ENCODE measurements at regions not wholly inside any gene's neighbourhood (a gene's known extent, or its start where the extent isn't known, plus 50 kb on each side); places are given as distances from the start of the nearest gene placed in this dataset.
A peak's percentile ranks its signal among the peaks of the same experiment; 100 is the strongest.

- Histone ChIP-seq H3K27me3 (ENCODE audit: insufficient read depth, low read depth, severe bottlenecking) (peaks cover 18% of the 10 kb centered on the region), H3K9me3 (ENCODE audit: severe bottlenecking) (peaks cover 5% of the 10 kb centered on the region), H3K27ac (no peak overlapping the region), H3K36me3 (no peaks in the 10 kb centered on the region), H3K4me3 (ENCODE audit: low read depth, low read length) (no peak overlapping the region)
- TF ChIP-seq CTCF (IDR thresholded peaks at IDR 0.05; ENCODE audit: low read depth, low read length), result no peak
- DNase-seq, result no peak
Measured at GRCh38 chr2:160913323-160913722, 246.9 kb upstream of the TANK start.

GRCh38 chr2:160914217-160914616 is 246.0 kb upstream of the TANK start:
- no peak for DNase-seq
- TF ChIP-seq CTCF (IDR thresholded peaks at IDR 0.05; ENCODE audit: low read depth, low read length), result no peak
- Histone ChIP-seq H3K9me3 (ENCODE audit: severe bottlenecking) (peaks cover 5% of the 10 kb centered on the region), H3K36me3 (no peaks in the 10 kb centered on the region), H3K27me3 (ENCODE audit: insufficient read depth, low read depth, severe bottlenecking) (peaks cover 23% of the 10 kb centered on the region), H3K4me3 (ENCODE audit: low read depth, low read length) (no peak overlapping the region), H3K27ac (no peak overlapping the region)

- Histone ChIP-seq H3K27ac (no peak overlapping the region), H3K36me3 (no peaks in the 10 kb centered on the region), H3K27me3 (ENCODE audit: insufficient read depth, low read depth, severe bottlenecking) (peaks cover 23% of the 10 kb centered on the region), H3K4me3 (ENCODE audit: low read depth, low read length) (no peak overlapping the region), H3K9me3 (ENCODE audit: severe bottlenecking) (peaks cover 5% of the 10 kb centered on the region)
- TF ChIP-seq CTCF (IDR thresholded peaks at IDR 0.05; ENCODE audit: low read depth, low read length), result no peak
- no peak for DNase-seq
Measured at GRCh38 chr2:160916300-160916699, 243.9 kb upstream of the TANK start.

- Histone ChIP-seq H3K27me3 (ENCODE audit: insufficient read depth, low read depth, severe bottlenecking) (peaks cover 23% of the 10 kb centered on the region), H3K36me3 (no peaks in the 10 kb centered on the region), H3K4me3 (ENCODE audit: low read depth, low read length) (no peak overlapping the region), H3K27ac (no peak overlapping the region), H3K9me3 (ENCODE audit: severe bottlenecking) (peaks cover 5% of the 10 kb centered on the region)
- TF ChIP-seq CTCF (IDR thresholded peaks at IDR 0.05; ENCODE audit: low read depth, low read length), result no peak
- no peak for DNase-seq
Measured at GRCh38 chr2:160917850-160918249, 242.4 kb upstream of the TANK start.

GRCh38 chr2:160918258-160918657 is 242.0 kb upstream of the TANK start:
- DNase-seq, result no peak
- no peak for TF ChIP-seq CTCF (IDR thresholded peaks at IDR 0.05; ENCODE audit: low read depth, low read length)
- Histone ChIP-seq H3K4me3 (ENCODE audit: low read depth, low read length) (no peak overlapping the region), H3K9me3 (ENCODE audit: severe bottlenecking) (peaks cover 5% of the 10 kb centered on the region), H3K36me3 (no peaks in the 10 kb centered on the region), H3K27me3 (ENCODE audit: insufficient read depth, low read depth, severe bottlenecking) (peaks cover 23% of the 10 kb centered on the region), H3K27ac (no peak overlapping the region)

- no peak overlapping the region for H3K4me3 ChIP-seq (ENCODE audit: low read depth, low read length)
- TF ChIP-seq CTCF (IDR thresholded peaks at IDR 0.05; ENCODE audit: low read depth, low read length), result peak; percentile 84
- H3K27ac ChIP-seq, result no peak overlapping the region
- peaks cover 23% of the 10 kb centered on the region for H3K27me3 ChIP-seq (ENCODE audit: insufficient read depth, low read depth, severe bottlenecking)
- peaks cover 5% of the 10 kb centered on the region for H3K9me3 ChIP-seq (ENCODE audit: severe bottlenecking)
- DNase-seq, result peak; percentile 67
- H3K36me3 ChIP-seq, result no peaks in the 10 kb centered on the region
Measured at GRCh38 chr2:160918906-160919503, 241.2 kb upstream of the TANK start.
